Fibroblast of pulmonary artery (primary cell): ENCODE measurements at regions not wholly inside any gene's neighbourhood (a gene's known extent, or its start where the extent isn't known, plus 50 kb on each side); places are given as distances from the start of the nearest gene placed in this dataset.
A peak's percentile ranks its signal among the peaks of the same experiment; 100 is the strongest.

Experiments
- DNase-seq: peaks from one replicate; pipeline ENCODE4 v3.0.0-alpha.2; 2010; ENCODE audit warnings: low read depth
- H3K4me3 ChIP-seq: replicated peaks from 2 replicates; pipeline ENCODE4 v1.5.1; 2011; ENCODE audit warnings: low read depth, mild to moderate bottlenecking, control low read depth, low read length, moderate library complexity
- CTCF ChIP-seq: IDR thresholded peaks from 2 replicates; pipeline ENCODE4 v1.5.1; 2011; ENCODE audit warnings: mild to moderate bottlenecking, control low read depth, low read length, inconsistent platforms; ENCODE audit errors: missing control alignments

- no peak overlapping the region for H3K4me3 ChIP-seq
- peak; percentile 97 for DNase-seq
- peak; percentile 79 for TF ChIP-seq CTCF
Measured at GRCh38 chr15:62782071-62782841, 260.3 kb upstream of the TPM1 start.

GRCh38 chr15:62782896-62783295, 259.7 kb upstream of the TPM1 start:
- no peak for TF ChIP-seq CTCF

GRCh38 chr15:62783303-62783957, 259.1 kb upstream of the TPM1 start:
- no peak overlapping the region for H3K4me3 ChIP-seq
- DNase-seq = peak; percentile 76
- no peak for TF ChIP-seq CTCF

More at GRCh38 chr15:62782896-62783295, 259.7 kb upstream of the TPM1 start:
- H3K4me3 ChIP-seq = no peak overlapping the region
- no peak for DNase-seq

GRCh38 chr15:62785881-62786828, 256.4 kb upstream of the TPM1 start:
- no peak for TF ChIP-seq CTCF
- no peak overlapping the region for H3K4me3 ChIP-seq
- DNase-seq = no peak

- no peak for DNase-seq
- no peak for TF ChIP-seq CTCF
Measured at GRCh38 chr15:62787401-62787800, 255.1 kb upstream of the TPM1 start.

GRCh38 chr15:62788224-62788623, 254.3 kb upstream of the TPM1 start:
- no peak overlapping the region for H3K4me3 ChIP-seq
- TF ChIP-seq CTCF = no peak
- no peak for DNase-seq

More at GRCh38 chr15:62787401-62787800, 255.1 kb upstream of the TPM1 start:
- no peak overlapping the region for H3K4me3 ChIP-seq
